Stimulated activated CD8-positive, alpha-beta memory T cell treated with anti-CD3 and anti-CD28 coated beads, Interleukin-4, amount 100 ng/mL, for 1 hour (primary cell): ENCODE measurements at regions not wholly inside any gene's neighbourhood (a gene's known extent, or its start where the extent isn't known, plus 50 kb on each side); places are given as distances from the start of the nearest gene placed in this dataset.
"Not testable (repeated sequence)": the region's sequence is repeated elsewhere in the genome, so short reads cannot be mapped to it uniquely, and the experiment has no call there.

Experiments
- DNase-seq, 2 donors: peaks; one replicate each; pipeline ENCODE4 v3.0.0-alpha.2; 2020; ENCODE audit warnings: low read depth in 2 of 2, low spot score in 1 of 2

- not testable (repeated sequence) for DNase-seq
Measured at GRCh38 chr6:158886346-158886977, 67.3 kb upstream of the EZR start.

GRCh38 chr6:158881884-158882283 is 62.7 kb upstream of the EZR start:
- not testable (repeated sequence) for DNase-seq

GRCh38 chr6:158881276-158881675 is 62.1 kb upstream of the EZR start:
- DNase-seq: not testable (repeated sequence)

- DNase-seq: no peak
Measured at GRCh38 chr6:158879180-158879579, 60.0 kb upstream of the EZR start.

- no peak for DNase-seq
Measured at GRCh38 chr6:158877716-158878115, 58.5 kb upstream of the EZR start.

GRCh38 chr6:158876886-158877285 is 57.7 kb upstream of the EZR start:
- no peak for DNase-seq

GRCh38 chr6:158870649-158870957 is 51.4 kb upstream of the EZR start:
- DNase-seq: no peak

- DNase-seq: peak; percentile 33 to 84
Measured at GRCh38 chr6:158869826-158870648, 50.9 kb upstream of the EZR start.

- DNase-seq: peak in 1 of 2 donors; percentile 94
Measured at GRCh38 chr6:158868890-158869825, 50.0 kb upstream of the EZR start.
